ENCODE measurements at regions not wholly inside any gene's neighbourhood (a gene's known extent, or its start where the extent isn't known, plus 50 kb on each side); places are given as distances from the start of the nearest gene placed in this dataset.
"Not testable (repeated sequence)": the region's sequence is repeated elsewhere in the genome, so short reads cannot be mapped to it uniquely, and the experiment has no call there.

- H3K9me3 ChIP-seq (ENCODE audit: insufficient read depth in 2 of 2, low read depth in 1 of 2, low read length in 1 of 2), result peaks cover 42 to 96% of the 10 kb centered on the region in 2 experiments
These were observed 360.4 kb downstream of the TMEM121 start for GRCh38 chr14:105886791-105887191.

More at GRCh38 chr14:105886791-105887191, 360.4 kb downstream of the TMEM121 start:
- H2AK5ac ChIP-seq (ENCODE audit: low read depth, low read length); H2BK5ac ChIP-seq (ENCODE audit: low read depth, low read length); H4K20me1 ChIP-seq (replicated peaks in 1 of 2; ENCODE audit: control insufficient read depth in 1 of 2, insufficient read depth in 2 of 2, low read length in 2 of 2); FAIRE-seq; H3K23ac ChIP-seq (ENCODE audit: insufficient read length); H3K14ac ChIP-seq (ENCODE audit: insufficient read length); H4K5ac ChIP-seq (ENCODE audit: insufficient read length, low read depth, low read length); H3K79me2 ChIP-seq (ENCODE audit: control insufficient read depth in 1 of 2, insufficient read depth in 2 of 2, low read length in 2 of 2); H3K4me3 ChIP-seq (ENCODE audit: extremely low read depth in 1 of 4, insufficient read depth in 2 of 4, low read depth in 3 of 4, low read length in 4 of 4); H3K79me1 ChIP-seq (ENCODE audit: low read depth, low read length); H3K18ac ChIP-seq (ENCODE audit: extremely low read depth, low read length); H3K4me2 ChIP-seq (ENCODE audit: insufficient read depth in 1 of 2, low read depth in 2 of 2, low read length in 2 of 2); H4K91ac ChIP-seq (replicated peaks; ENCODE audit: insufficient read length, low read length); H2BK120ac ChIP-seq (replicated peaks; ENCODE audit: low read depth, low read length); H3K23me2 ChIP-seq (ENCODE audit: low read depth, low read length); H4K8ac ChIP-seq (ENCODE audit: extremely low read depth, insufficient read depth, low read length); H2BK15ac ChIP-seq (ENCODE audit: low read length); H2AFZ ChIP-seq (ENCODE audit: low read length); H3K9ac ChIP-seq (replicated peaks in 1 of 4; ENCODE audit: extremely low read depth in 1 of 4, low read depth in 3 of 4, low read length in 3 of 4); DNase-seq (ENCODE audit: low read depth in 1 of 2, low spot score in 2 of 2); H3K56ac ChIP-seq (replicated peaks; ENCODE audit: insufficient read length, low read depth, low read length); H2BK20ac ChIP-seq (ENCODE audit: low read length); H3K4ac ChIP-seq (replicated peaks; ENCODE audit: insufficient read length, low read depth, low read length); POLR2A ChIA-PET (ENCODE audit: partially characterized antibody); H3K36me3 ChIP-seq (ENCODE audit: control insufficient read depth in 2 of 4, insufficient read depth in 4 of 4, low read length in 3 of 4); H3K27ac ChIP-seq (ENCODE audit: low read depth, low read length); H3K27me3 ChIP-seq (replicated peaks in 1 of 4; ENCODE audit: control insufficient read depth in 3 of 4, extremely low read depth in 1 of 4, insufficient read depth in 3 of 4, low read length in 3 of 4); CTCF ChIA-PET (ENCODE audit: partially characterized antibody); H3K4me1 ChIP-seq (replicated peaks in 1 of 4; ENCODE audit: control insufficient read depth in 3 of 4, insufficient read depth in 4 of 4, low read length in 3 of 4); H2BK12ac ChIP-seq (ENCODE audit: low read depth, low read length): not testable (repeated sequence)
- 86% methylated on average over 2 of the region's 4 CpGs; no CpG with 5 or more reads in 1 of the 2 experiments for WGBS, 2 experiments (ENCODE audit: extremely low coverage in 1 of 2, insufficient coverage in 1 of 2, insufficient read length in 1 of 2, insufficient replicate concordance in 2 of 2, low coverage in 1 of 2, low lambda C conversion rate in 2 of 2, missing lambda C conversion rate in 1 of 2)

All from H1 (cell line).